Panc1 (cell line): ENCODE measurements at regions not wholly inside any gene's neighbourhood (a gene's known extent, or its start where the extent isn't known, plus 50 kb on each side); places are given as distances from the start of the nearest gene placed in this dataset.

Source experiments
- ATAC-seq: fragments of 200-7000 bp; cut with Tn5 transposase; 2 replicates; pipeline ENCODE4 v1.9.1; 2020; ENCODE audit warnings: mild to moderate bottlenecking, moderate library complexity
- BruUV-seq: library from RNA; stranded (reverse); fragments of 400-500 nt; replicated peaks from 2 replicates; lab custom pipeline; 2021; lab: Mats Ljungman, UMichigan
- CTCF ChIA-PET: fragments of 300-600 bp; sonication (Branson Sonifier 250); formaldehyde crosslinking; loops from one replicate; lab custom pipeline; 2022; ENCODE audit warnings: antibody characterized with exemption; lab: Charles Lee
- POLR2A ChIA-PET: fragments of 300-600 bp; sonication (Branson Sonifier 250); formaldehyde crosslinking; loops from one replicate; lab custom pipeline; 2022; ENCODE audit warnings: antibody characterized with exemption; lab: Charles Lee
- DNase-seq: peaks from one replicate; pipeline ENCODE4 v3.0.0-alpha.2; 2010; ENCODE audit warnings: low read depth, low spot score
- H3K27ac ChIP-seq: 2 replicates; pipeline ENCODE4 v1.5.1; 2011; ENCODE audit warnings: mild to moderate bottlenecking, low read length, inconsistent platforms
- H3K27me3 ChIP-seq: fragments of 200-500 bp; sonication (Bioruptor generic); 2 replicates; pipeline ENCODE4 v1.6.0; 2014; ENCODE audit warnings: low read length, inconsistent platforms; ENCODE audit not compliant: control insufficient read depth, insufficient read depth
- H3K36me3 ChIP-seq: fragments of 200-500 bp; sonication (Bioruptor generic); 2 replicates; pipeline ENCODE4 v1.5.1; 2014; ENCODE audit warnings: inconsistent platforms, mild to moderate bottlenecking, low read length, moderate library complexity; ENCODE audit not compliant: control insufficient read depth, insufficient read depth
- H3K4me1 ChIP-seq: 2 replicates; pipeline ENCODE4 v1.5.1; 2011; ENCODE audit warnings: inconsistent platforms, mild to moderate bottlenecking, low read length, moderate library complexity; ENCODE audit not compliant: control insufficient read depth, insufficient read depth
- H3K4me3 ChIP-seq, 2 experiments: 2 replicates each; pipeline ENCODE4 v1.5.1; 2011 to 2012; ENCODE audit warnings: low read depth in 2 of 2, low read length in 2 of 2, mild to moderate bottlenecking in 2 of 2, inconsistent platforms in 1 of 2, moderate library complexity in 1 of 2
- H3K9me3 ChIP-seq: fragments of 200-500 bp; sonication (Bioruptor generic); 2 replicates; pipeline ENCODE4 v1.5.1; 2014; ENCODE audit warnings: low read depth, mild to moderate bottlenecking, inconsistent platforms, low read length, moderate library complexity; ENCODE audit not compliant: control insufficient read depth, insufficient read depth
- CTCF ChIP-seq: fragments of 450-650 bp; IDR thresholded peaks from 2 replicates; pipeline ENCODE4 v1.5.1; 2017; ENCODE audit warnings: mild to moderate bottlenecking
- POLR2AphosphoS5 ChIP-seq: IDR thresholded peaks from 2 replicates; pipeline ENCODE4 v1.6.1; 2012; ENCODE audit warnings: mild to moderate bottlenecking, low read depth, low read length, moderate library complexity
- REST ChIP-seq, 2 experiments: IDR thresholded peaks; 2 replicates each; pipeline ENCODE4 v1.6.1; 2011 to 2012; ENCODE audit warnings: low read depth in 2 of 2, control low read depth in 1 of 2, low read length in 1 of 2, mild to moderate bottlenecking in 1 of 2, moderate library complexity in 1 of 2; ENCODE audit not compliant: insufficient read depth in 1 of 2
- SIN3A ChIP-seq: IDR thresholded peaks from 2 replicates; pipeline ENCODE4 v1.6.1; 2012; ENCODE audit warnings: low read depth, mild to moderate bottlenecking, low read length, moderate library complexity, borderline replicate concordance; ENCODE audit not compliant: insufficient read depth
- TCF7L2 ChIP-seq: IDR thresholded peaks from 2 replicates; pipeline ENCODE4 v1.6.1; 2011; ENCODE audit warnings: mild to moderate bottlenecking, low read depth, low read length, inconsistent platforms
- in situ Hi-C: cut with HindIII; loops from 2 replicates; pipeline ENCODE4 v1.10.0; 2016; ENCODE audit warnings: low sequenced_read_pairs, low pct_unique_long_range_greater_than_20kb
- intact Hi-C: fragments of 100-400 bp; cut with micrococcal nuclease; formaldehyde crosslinking; loops from one replicate; pipeline ENCODE4 v1.10.0; 2022; ENCODE audit not compliant: unreplicated experiment

GRCh38 chr5:163687414-163687813, 182.0 kb downstream of the MAT2B start:
- BruUV-seq, result no TSS peak
- ChIA-PET CTCF (no interaction called here), POLR2A (no interaction called here)
- Histone ChIP-seq H3K27ac (no peak overlapping the region), H3K36me3 (no peaks in the 10 kb centered on the region), H3K27me3 (no peaks in the 10 kb centered on the region; the same call in 1 of the 2 replicates), H3K4me3 (no peak overlapping the region), H3K4me1 (no peaks in the 10 kb centered on the region), H3K9me3 (no peaks in the 10 kb centered on the region)
- TF ChIP-seq POLR2AphosphoS5 (no peak), TCF7L2 (no peak), REST (IDR thresholded peaks at IDR 0.05; ENCODE audit: insufficient read depth in 1 of 2, low read depth in 2 of 2, low read length in 1 of 2) (no peak), SIN3A (no peak), CTCF (no peak)
- DNase-seq, result no peak
- intact Hi-C loops, result no loop called here
- in situ Hi-C loops, result no loop called here
- no peak for ATAC-seq

GRCh38 chr5:163692091-163692490, 186.7 kb downstream of the MAT2B start:
- TF ChIP-seq CTCF, result no peak
- no peak for TF ChIP-seq TCF7L2
- no peak for TF ChIP-seq SIN3A
- no peak for TF ChIP-seq REST (IDR thresholded peaks at IDR 0.05; ENCODE audit: insufficient read depth in 1 of 2, low read depth in 2 of 2, low read length in 1 of 2)
- Histone ChIP-seq H3K4me3 (no peak overlapping the region), H3K36me3 (no peaks in the 10 kb centered on the region), H3K9me3 (no peaks in the 10 kb centered on the region), H3K27me3 (no peaks in the 10 kb centered on the region; the same call in 1 of the 2 replicates), H3K4me1 (no peaks in the 10 kb centered on the region), H3K27ac (no peak overlapping the region)
- ATAC-seq (no peak), DNase-seq (no peak)
- BruUV-seq, result no TSS peak
- ChIA-PET POLR2A (no interaction called here), CTCF (no interaction called here)
- in situ Hi-C loops (no loop called here), intact Hi-C loops (no loop called here)
